Endothelial cell of umbilical vein (primary cell): ENCODE measurements at regions not wholly inside any gene's neighbourhood (a gene's known extent, or its start where the extent isn't known, plus 50 kb on each side); places are given as distances from the start of the nearest gene placed in this dataset.

Source experiments
- CTCF ChIP-seq, 2 donors: IDR thresholded peaks; 1 replicate in 1 of 2; 2 replicates in 1 of 2; pipeline ENCODE4 v1.5.1; 2011; ENCODE audit warnings: low read length in 2 of 2, mild to moderate bottlenecking in 2 of 2, moderate library complexity in 2 of 2, control low read depth in 1 of 2, inconsistent platforms in 1 of 2, low read depth in 1 of 2; ENCODE audit not compliant: insufficient read depth in 1 of 2; ENCODE audit errors: extremely low read depth in 1 of 2
- POLR2A ChIP-seq: IDR thresholded peaks from 2 replicates; pipeline ENCODE4 v1.6.1; 2012; ENCODE audit warnings: low read depth, mild to moderate bottlenecking, control low read depth, low read length
- POLR2AphosphoS5 ChIP-seq: IDR thresholded peaks from 2 replicates; pipeline ENCODE4 v1.6.1; 2012; ENCODE audit warnings: low read depth, mild to moderate bottlenecking, control low read depth, low read length, moderate library complexity; ENCODE audit not compliant: insufficient read depth

GRCh38 chr10:78514459-78514858 lies 480.8 kb downstream of the RPS24 start:
- TF ChIP-seq CTCF (IDR thresholded peaks at IDR 0.05; ENCODE audit: extremely low read depth in 1 of 2, insufficient read depth in 1 of 2, low read depth in 1 of 2, low read length in 2 of 2) (no peak), POLR2A (no peak), POLR2AphosphoS5 (no peak)
